ENCODE measurements at regions not wholly inside any gene's neighbourhood (a gene's known extent, or its start where the extent isn't known, plus 50 kb on each side); places are given as distances from the start of the nearest gene placed in this dataset.

DNA sequence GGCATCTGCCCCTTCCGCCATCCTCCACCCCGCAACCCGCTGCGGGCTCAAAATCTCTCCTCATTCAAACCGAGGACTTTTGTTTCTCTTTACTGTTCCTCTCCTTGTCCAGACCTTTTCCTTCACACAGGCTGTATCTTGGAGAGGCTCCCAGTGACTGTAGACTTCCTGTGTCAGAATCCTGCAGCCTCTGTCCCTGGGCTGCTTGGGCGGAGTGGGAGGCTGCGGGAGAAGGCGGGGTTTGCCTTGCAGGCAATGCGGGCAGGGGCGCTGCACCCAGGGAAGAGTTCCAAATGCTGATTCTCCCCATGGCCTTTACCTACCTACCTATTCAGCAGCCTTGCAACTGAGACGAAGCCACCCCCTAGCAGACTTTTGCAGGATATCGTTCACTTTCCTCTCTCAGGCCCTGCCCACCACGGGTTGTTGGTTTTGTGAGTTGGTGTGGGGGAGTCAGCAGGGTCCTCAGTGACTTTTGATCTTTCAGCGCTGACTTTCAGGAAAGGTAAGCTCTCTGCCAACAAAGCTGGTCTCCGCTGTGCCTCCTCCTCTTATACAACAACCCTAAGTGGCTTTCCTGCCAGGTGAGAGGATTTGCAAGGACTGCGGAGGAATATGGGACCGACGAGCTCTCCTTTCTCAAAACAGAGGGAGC lies 79.0 kb upstream of the KCNA1 start:
- TF ChIP-seq, protein P1, sequence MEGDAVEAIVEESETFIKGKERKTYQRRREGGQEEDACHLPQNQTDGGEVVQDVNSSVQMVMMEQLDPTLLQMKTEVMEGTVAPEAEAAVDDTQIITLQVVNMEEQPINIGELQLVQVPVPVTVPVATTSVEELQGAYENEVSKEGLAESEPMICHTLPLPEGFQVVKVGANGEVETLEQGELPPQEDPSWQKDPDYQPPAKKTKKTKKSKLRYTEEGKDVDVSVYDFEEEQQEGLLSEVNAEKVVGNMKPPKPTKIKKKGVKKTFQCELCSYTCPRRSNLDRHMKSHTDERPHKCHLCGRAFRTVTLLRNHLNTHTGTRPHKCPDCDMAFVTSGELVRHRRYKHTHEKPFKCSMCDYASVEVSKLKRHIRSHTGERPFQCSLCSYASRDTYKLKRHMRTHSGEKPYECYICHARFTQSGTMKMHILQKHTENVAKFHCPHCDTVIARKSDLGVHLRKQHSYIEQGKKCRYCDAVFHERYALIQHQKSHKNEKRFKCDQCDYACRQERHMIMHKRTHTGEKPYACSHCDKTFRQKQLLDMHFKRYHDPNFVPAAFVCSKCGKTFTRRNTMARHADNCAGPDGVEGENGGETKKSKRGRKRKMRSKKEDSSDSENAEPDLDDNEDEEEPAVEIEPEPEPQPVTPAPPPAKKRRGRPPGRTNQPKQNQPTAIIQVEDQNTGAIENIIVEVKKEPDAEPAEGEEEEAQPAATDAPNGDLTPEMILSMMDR (IDR thresholded peaks at IDR 0.05; ENCODE audit: low read depth, low read length), result no peak
- no peak for TF ChIP-seq EZH2phosphoT487 (IDR thresholded peaks at IDR 0.05; ENCODE audit: low read depth)

All from OCI-LY3 (cell line).